HS-5 (cell line): ENCODE measurements at regions not wholly inside any gene's neighbourhood (a gene's known extent, or its start where the extent isn't known, plus 50 kb on each side); places are given as distances from the start of the nearest gene placed in this dataset.
A peak's percentile ranks its signal among the peaks of the same experiment; 100 is the strongest.
"Not testable (repeated sequence)": the region's sequence is repeated elsewhere in the genome, so short reads cannot be mapped to it uniquely, and the experiment has no call there.

Experiments used
- DNase-seq: peaks from one replicate; pipeline ENCODE4 v3.0.0-alpha.2; 2012; ENCODE audit warnings: low read depth

- no peak for DNase-seq
These were observed 50.7 kb upstream of the TNFSF4 start for GRCh38 chr1:173257805-173258204.

GRCh38 chr1:173258479-173259264 is 51.5 kb upstream of the TNFSF4 start:
- no peak for DNase-seq

- not testable (repeated sequence) for DNase-seq
These were observed 53.2 kb upstream of the TNFSF4 start for GRCh38 chr1:173260329-173260728.

- DNase-seq: no peak
These were observed 59.7 kb upstream of the TNFSF4 start for GRCh38 chr1:173266841-173267240.

GRCh38 chr1:173267453-173267945 is 60.4 kb upstream of the TNFSF4 start:
- DNase-seq: no peak

- DNase-seq: no peak
These were observed 61.1 kb upstream of the TNFSF4 start for GRCh38 chr1:173268261-173268660.

- DNase-seq: no peak
These were observed 61.7 kb upstream of the TNFSF4 start for GRCh38 chr1:173268786-173269277.

GRCh38 chr1:173269490-173270230 is 62.5 kb upstream of the TNFSF4 start:
- DNase-seq: peak; percentile 69

GRCh38 chr1:173270243-173270642 is 63.1 kb upstream of the TNFSF4 start:
- DNase-seq: no peak

- DNase-seq: not testable (repeated sequence)
These were observed 63.9 kb upstream of the TNFSF4 start for GRCh38 chr1:173271021-173271420.

- no peak for DNase-seq
These were observed 68.4 kb upstream of the TNFSF4 start for GRCh38 chr1:173275496-173275895.

GRCh38 chr1:173276922-173277800 is 70.0 kb upstream of the TNFSF4 start:
- DNase-seq: no peak

GRCh38 chr1:173280899-173281660 is 73.9 kb upstream of the TNFSF4 start:
- DNase-seq: no peak

GRCh38 chr1:173285048-173285447 is 77.9 kb upstream of the TNFSF4 start:
- DNase-seq: no peak

- no peak for DNase-seq
These were observed 80.7 kb upstream of the TNFSF4 start for GRCh38 chr1:173287785-173288184.

GRCh38 chr1:173293756-173294155 is 86.6 kb upstream of the TNFSF4 start:
- no peak for DNase-seq

- no peak for DNase-seq
These were observed 87.7 kb upstream of the TNFSF4 start for GRCh38 chr1:173294843-173295242.

- DNase-seq: no peak
These were observed 88.3 kb upstream of the TNFSF4 start for GRCh38 chr1:173295391-173295790.

GRCh38 chr1:173295995-173296394 is 88.9 kb upstream of the TNFSF4 start:
- no peak for DNase-seq

- DNase-seq: no peak
These were observed 90.8 kb upstream of the TNFSF4 start for GRCh38 chr1:173297798-173298391.
